ENCODE measurements at regions not wholly inside any gene's neighbourhood (a gene's known extent, or its start where the extent isn't known, plus 50 kb on each side); places are given as distances from the start of the nearest gene placed in this dataset.

- no peak for DNase-seq
These were observed 89.8 kb downstream of the ENGASE start for GRCh38 chr17:79164408-79164807.

- DNase-seq: no peak
These were observed 88.4 kb downstream of the ENGASE start for GRCh38 chr17:79163071-79163470.

- no peak for DNase-seq
These were observed 87.7 kb downstream of the ENGASE start for GRCh38 chr17:79162012-79162963.

DNA sequence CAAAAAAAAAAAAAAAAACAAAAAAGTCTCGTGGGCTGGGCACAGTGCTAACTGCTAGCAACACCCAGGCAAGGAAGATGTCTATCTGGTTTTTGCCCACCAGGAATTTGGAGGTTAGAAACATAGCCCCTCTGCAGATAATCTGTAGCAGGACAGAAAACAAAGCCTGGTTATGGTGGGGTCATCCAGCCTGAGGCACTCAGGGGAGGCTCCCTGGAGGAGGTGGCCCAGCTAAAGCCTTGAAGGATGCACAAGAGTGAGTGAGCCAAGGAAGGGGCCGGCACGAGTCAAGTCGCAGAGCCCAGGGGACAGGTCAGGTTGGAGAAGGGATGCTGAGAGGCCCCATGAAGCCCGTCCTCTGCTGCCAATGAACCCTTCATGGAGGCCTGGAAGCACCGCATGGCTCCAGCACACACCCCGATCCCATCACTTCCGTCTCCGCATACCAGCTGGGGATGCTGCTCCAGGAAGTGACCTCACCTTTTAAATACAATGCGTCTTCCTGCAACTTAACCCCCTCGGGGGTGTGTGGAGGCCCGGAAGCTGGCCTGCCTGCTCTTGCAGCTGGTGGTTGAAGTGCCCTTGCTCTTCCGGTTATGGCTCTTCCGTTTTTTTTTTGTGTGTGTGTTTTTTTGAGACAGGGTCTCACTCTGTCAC, 86.5 kb downstream of the ENGASE start:
- DNase-seq: no peak

DNA sequence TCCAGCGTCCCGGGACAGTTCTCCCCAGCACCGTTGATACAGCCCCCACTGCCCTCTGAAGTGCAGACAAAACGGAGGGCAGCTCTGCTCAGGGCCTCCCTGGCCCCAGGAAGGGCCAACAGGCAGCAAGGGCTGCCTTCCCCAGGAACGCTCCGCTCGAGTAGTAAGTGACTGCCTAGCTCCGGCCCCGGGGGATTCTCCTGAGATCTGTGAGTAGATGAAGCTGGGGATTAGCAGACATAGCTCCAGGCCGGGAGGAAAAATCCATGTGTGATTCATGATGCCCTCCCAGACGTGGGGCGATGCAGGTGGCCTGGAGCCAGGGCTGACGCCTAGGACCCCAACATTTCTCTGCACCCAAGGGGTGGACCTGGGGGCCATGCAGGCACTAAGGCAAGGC, 85.3 kb downstream of the ENGASE start:
- DNase-seq: no peak

GRCh38 chr17:79159471-79159870, 84.8 kb downstream of the ENGASE start:
- no peak for DNase-seq

DNA sequence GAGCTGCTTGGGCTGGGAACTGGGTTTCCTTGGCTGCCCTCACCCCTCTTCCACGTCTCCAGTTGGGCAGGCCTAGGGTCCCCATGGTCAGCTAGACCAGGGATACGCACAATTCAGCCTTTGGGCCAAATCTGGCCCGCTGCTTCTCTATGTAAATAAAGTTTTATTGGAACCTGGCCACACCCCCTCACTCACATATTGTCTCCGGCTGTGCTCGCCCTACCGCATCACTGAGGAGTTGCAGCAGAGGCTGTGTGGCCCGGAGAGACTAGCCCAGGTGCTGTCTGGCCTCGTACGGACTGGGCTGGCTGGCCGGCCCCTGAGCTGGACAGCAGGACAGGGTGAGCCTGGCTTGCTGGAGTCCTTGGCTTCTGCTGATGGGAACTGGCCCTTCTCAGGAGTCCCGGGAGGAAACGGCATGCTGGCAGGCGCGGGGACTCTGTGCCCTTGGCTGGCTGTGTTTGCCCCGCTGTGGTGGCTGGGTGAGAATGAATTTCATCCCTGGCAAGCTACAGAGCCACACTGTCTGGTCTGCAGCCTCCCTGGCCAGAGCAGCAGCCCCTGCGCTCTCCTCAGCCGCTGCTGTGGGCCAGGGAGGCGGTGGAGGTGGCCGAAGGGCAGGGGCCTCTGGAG, 82.0 kb downstream of the ENGASE start:
- DNase-seq: no peak

GRCh38 chr17:79155701-79156100, 81.1 kb downstream of the ENGASE start:
- no peak for DNase-seq

DNA sequence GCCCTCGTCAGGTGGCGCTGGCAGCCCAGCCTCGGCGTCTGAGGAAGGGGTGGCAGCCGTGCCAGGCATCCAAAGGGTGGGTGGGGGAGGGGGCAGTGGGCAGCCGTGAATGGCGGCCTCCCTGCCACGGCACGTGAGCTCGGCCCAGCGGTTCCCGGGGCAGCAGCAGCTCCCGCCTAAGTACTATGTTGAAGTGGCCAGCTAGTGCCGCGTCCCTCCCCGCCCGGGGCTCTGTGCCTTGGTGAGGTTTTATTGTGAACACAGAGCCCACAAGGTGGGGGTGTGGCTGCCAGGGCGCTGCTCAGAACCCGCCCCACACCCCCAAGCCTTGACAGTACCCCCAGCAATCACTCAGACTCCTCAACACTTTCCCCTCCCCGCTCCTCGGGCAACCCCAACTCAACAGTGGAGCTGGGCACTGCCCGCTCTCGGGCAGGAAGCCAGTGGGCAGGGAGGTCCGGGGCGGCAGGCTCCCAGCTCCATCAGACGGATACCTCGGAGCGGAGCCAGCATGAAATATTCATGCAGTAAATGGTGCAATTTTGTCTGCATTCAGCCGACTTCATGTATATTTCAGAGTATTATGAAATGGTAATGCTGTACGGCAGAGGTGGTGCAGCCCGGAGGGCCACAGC, 80.4 kb downstream of the ENGASE start:
- DNase-seq: no peak

- DNase-seq: no peak
These were observed 79.8 kb downstream of the ENGASE start for GRCh38 chr17:79154446-79154845.

DNA sequence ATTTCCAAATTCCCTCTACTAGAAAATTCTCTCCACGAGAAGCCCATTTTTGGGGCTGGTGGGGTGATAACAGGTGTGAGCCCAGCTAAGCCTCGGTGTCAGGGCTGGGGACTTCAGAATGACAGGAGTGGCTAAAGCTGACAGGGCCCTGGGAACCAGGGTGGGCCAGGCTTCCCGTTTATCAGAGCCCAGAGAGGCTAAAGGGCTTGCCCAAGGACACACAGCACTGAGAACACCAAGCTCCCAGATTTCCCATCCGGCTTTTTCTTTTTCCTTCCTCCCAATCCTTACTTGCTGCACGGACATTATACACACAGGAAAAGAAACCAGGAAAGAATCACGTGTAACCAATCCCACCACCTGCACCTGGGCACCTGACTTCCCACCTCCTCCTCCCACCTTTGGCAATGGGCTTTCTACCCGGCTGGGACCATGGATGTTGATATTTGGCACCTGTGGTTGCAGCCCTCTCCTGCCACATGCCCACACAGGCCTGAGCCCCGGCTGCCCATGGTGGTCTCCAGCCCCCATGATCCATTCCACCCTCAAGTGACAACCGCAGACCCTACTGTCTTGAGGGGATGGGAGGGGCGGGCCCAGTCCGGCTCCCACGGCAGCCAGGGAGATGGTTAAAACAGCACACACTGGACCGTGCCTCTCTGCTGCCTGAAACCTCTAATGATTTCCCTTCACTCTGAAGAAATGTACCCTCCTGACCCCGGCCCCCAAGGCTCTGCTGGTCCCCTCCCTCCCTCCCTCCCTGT, 78.9 kb downstream of the ENGASE start:
- no peak for DNase-seq

- DNase-seq: no peak
These were observed 78.0 kb downstream of the ENGASE start for GRCh38 chr17:79152636-79153035.

DNA sequence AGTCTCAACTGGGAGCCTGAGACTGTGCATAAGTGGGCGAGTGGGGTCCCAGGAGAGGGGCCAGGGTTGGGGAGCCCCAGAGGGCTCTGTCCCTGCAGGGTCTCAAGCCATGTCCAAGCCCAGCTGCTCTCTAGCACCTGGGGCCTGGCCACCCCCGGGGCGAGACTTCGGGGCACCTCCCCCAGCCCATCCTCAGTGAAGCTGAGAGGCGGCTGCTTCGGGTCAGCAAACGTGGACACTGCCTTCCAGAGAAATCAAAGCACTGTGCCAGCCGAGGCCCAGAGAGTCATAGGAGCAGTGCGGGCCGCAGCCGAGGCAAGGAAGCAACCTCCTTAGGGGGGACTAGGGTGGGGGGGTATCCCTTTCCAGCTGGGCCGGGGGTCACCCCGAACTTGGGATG, 77.5 kb downstream of the ENGASE start:
- no peak for DNase-seq

DNA sequence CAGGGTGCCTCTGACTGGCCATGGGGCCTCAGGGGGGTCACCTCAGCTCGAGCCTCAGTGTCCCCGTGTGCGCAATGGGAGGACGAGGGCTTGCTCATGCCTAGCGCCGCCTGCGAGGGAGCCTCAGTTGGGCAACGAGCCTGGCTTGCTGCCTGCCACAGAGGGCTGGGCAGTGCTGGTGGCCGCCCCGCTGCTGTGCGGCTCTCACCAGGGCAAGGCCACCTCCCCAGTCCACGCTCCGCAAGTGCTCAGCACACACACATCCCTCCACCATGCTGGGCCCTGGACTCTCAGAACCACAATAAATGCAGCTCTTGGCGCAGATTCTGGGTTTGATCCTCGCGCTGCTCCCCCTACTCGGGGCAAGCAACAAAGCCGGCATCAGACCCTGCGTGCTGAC, 76.2 kb downstream of the ENGASE start:
- DNase-seq: no peak

- DNase-seq: no peak
These were observed 75.6 kb downstream of the ENGASE start for GRCh38 chr17:79150035-79150733.

DNA sequence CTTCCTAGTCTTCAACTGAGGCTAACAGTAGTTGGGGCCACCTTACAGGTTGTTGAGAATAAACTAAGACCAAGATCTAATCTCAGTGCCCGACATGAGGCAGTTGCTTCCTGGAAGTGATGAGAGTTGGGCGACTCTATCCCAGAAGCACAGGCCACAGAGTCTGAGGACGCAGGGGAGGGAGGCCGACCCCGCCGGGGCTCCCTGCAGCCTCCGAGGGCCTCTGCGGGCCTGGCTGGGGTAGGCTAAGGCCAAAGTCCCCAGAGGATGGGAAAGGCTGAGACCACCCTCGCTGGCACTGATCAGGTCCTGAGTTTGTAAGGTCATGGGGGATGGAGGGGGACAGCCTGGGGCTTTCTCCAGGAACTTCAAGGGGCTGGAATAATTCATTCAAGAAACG, 74.0 kb downstream of the ENGASE start:
- no peak for DNase-seq

DNA sequence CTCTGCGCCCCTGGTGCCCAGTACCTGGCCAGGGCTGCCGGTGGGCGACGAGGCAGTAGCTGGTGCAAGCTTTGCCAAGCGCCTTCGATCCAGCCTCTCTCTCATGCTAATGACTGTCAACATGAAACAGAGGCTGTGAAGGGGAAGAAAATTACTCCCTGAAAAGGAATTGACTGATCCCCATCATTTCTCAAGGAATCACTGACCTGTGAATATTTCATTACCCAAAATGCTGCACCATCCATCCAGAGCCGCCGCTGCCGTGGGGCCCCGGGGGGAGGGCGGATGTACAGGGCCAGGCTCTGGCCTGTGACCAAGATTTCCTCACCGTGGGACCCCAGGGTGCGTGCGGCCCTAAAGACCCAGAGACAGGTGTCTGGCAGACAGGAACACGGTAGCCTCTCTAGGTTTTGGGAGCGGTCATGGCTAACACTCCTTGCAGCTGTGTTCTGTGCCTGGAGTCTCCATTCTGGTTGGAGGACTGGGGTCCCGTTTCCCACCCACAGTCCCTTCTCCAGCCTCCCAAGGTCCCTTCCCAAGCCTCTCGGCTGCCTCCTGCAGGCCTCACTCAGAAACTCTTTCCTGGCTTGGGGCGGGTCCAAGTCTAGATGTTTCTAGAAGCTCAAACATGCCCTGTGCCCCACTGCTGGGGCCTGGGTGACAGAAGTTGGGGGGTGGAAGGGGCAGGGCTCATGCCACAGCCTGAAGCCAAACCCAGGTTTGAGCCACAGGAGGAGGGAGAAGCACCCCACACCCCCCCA, 73.3 kb downstream of the ENGASE start:
- DNase-seq: no peak

DNA sequence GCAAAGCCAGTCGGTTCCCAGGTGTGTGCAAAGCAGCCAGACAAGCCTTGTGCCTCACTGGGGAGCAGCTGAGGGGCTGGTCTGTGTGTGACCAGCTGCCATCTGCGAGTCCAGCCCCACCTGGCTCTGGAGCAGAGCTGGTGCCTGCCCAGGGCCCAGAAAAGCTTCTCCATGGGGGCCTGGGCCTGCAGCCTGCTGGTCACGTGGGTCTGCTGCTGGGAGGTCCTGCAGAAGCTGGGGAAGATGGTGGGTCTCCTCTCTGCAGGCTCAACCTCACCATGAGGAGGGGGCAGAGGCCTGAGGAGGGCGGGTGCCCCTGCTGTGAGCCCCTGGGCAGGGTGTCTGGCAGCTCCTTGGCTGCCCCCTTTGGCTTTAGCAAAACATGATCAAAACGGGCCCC, 71.9 kb downstream of the ENGASE start:
- no peak for DNase-seq

DNA sequence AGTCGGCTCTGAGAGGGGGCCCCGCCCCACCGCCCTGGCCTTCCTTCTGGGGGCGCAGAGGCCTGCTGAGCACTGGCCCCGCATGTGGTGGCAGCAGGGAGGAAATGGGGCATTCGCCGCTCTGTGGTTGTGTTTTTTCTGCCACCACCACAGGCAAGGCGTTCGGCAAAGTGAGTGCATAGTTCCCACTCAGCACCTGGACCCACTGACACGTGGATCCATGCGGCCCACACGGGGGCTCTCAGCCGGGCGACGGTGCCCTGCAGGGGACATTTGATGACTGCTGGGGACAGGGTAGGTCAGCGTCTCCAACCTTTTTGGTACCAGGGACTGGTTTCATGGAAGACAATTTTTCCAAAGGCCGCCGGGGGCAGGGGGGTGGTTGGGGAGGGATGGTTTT, 70.9 kb downstream of the ENGASE start:
- no peak for DNase-seq

DNA sequence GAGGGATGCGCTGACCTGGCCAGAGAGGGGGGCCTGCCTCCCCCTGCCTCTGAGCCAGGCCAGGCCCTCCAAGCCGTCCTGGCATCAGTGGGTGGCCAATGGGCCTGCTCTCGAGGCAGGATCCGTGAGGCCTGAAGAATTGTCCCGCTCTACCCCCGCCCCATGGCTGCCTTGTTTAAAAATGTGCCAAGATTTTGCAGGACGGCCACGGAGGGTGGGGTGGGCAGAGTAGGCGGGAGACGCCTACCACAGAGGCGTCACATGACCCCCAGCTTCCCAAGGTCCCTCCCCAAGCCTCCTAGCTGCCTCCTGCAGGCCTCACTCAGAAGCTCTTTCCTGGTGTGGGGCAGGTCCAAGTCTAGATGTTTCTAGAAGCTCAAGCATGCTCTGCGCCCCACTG, 69.5 kb downstream of the ENGASE start:
- DNase-seq: no peak

DNA sequence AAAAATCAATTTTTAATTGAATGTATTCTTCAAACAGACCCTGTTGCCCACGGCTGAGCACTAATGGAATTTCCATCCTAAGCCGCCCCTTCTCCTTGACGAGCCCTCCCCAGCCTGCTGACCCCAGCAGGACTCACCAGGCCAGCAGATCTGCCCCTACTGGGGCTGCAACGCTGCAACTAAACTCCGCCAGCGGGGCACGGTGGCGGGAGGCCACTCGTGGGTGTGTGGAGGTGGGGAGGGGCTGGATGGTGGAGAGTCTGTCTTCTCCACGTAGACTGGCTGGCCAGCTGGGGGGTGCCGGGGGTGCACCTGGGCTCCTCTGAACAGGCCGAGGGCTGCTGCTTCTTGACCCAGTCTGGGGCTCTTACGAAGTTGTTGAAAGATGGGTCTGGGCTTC, 67.8 kb downstream of the ENGASE start:
- no peak for DNase-seq

All from effector CD8-positive, alpha-beta T cell (primary cell).